Esophagus squamous epithelium (tissue), 5 donors: ENCODE measurements at regions not wholly inside any gene's neighbourhood (a gene's known extent, or its start where the extent isn't known, plus 50 kb on each side); places are given as distances from the start of the nearest gene placed in this dataset.

Experiments used
- DNase-seq: peaks from one replicate; lab custom pipeline; 2025; lab: John Stamatoyannopoulos, UW
- H3K27ac ChIP-seq, 4 donors: fragments of 200-600 bp; sonication (generic); one replicate each; pipeline ENCODE4 v1.5.1; 2016 to 2019; ENCODE audit warnings: mild to moderate bottlenecking in 1 of 4
- H3K27me3 ChIP-seq, 4 donors: fragments of 200-600 bp; sonication (generic); 1 replicate in 3 of 4; 2 replicates in 1 of 4; pipeline versions ENCODE4 v1.5.1 to v1.6.0; 2017 to 2021; ENCODE audit warnings: antibody characterized with exemption in 1 of 4
- H3K36me3 ChIP-seq, 3 donors: fragments of 200-600 bp; sonication (generic); one replicate each; pipeline ENCODE4 v1.5.1; 2016 to 2019
- H3K4me1 ChIP-seq, 3 donors: fragments of 200-600 bp; sonication (generic); one replicate each; pipeline ENCODE4 v1.5.1; 2017 to 2019
- H3K4me3 ChIP-seq, 4 donors: fragments of 200-600 bp; sonication (generic); 1 replicate in 3 of 4; 2 replicates in 1 of 4; pipeline ENCODE4 v1.5.1; 2016 to 2019; ENCODE audit warnings: mild to moderate bottlenecking in 2 of 4, moderate library complexity in 1 of 4
- H3K9me3 ChIP-seq, 3 donors: fragments of 200-600 bp; sonication (generic); one replicate each; pipeline ENCODE4 v1.5.1; 2016 to 2019
- CTCF ChIP-seq, 6 experiments: fragments of 450-650 bp in 4 of 6; fragments of 200-600 bp in 2 of 6; sonication (generic) in 2 of 6; IDR thresholded peaks; one replicate each; pipeline ENCODE4 v1.5.1; 2016 to 2019; ENCODE audit warnings: antibody characterized with exemption in 6 of 6, mild to moderate bottlenecking in 4 of 6, moderate library complexity in 4 of 6
- POLR2A ChIP-seq, 4 donors: fragments of 450-650 bp; IDR thresholded peaks; one replicate each; pipeline ENCODE4 v1.6.1; 2017; ENCODE audit warnings: antibody characterized with exemption in 4 of 4, mild to moderate bottlenecking in 4 of 4, moderate library complexity in 3 of 4
- WGBS, 2 donors: methylation state at CpG; one replicate each; pipeline ENCODE4 v1.1.5; 2018; 5-methylcytosine and 5-hydroxymethylcytosine counted together
- intact Hi-C: fragments of 100-400 bp; cut with DNase I; formaldehyde crosslinking; loops from one replicate; pipeline ENCODE4 v1.15.0; 2022
- donor health status: DM: yes; HTN: yes; CAD: no.

DNA sequence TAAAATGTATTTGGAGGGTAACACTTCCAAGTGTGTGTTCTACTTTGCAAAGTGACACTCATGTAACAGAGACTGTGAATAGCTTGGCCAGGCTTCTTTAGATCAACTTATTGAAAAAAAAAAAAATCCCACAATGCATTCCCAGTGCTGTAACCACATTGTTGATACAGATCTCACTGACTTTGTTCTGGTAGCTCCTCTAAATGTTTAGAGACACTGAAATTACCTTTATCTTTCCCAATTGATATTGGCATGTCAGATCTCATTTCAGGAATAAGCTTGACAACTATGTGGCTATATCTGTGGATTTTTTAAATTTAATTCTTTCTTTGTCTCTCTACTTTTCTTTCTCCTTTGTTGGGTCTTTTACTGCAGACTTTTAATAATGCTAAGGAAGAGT lies 1018.9 kb upstream of the PRMT6 start:
- Histone ChIP-seq H3K9me3 (no peaks in the 10 kb centered on the region), H3K4me1 (no peaks in the 10 kb centered on the region), H3K36me3 (no peaks in the 10 kb centered on the region), H3K27me3 (no peaks in the 10 kb centered on the region), H3K4me3 (no peak overlapping the region), H3K27ac (no peak overlapping the region)
- no peak for TF ChIP-seq CTCF (IDR thresholded peaks at IDR 0.05)
- TF ChIP-seq POLR2A (IDR thresholded peaks at IDR 0.05), result no peak
- DNase-seq, result no peak
- intact Hi-C loops, result no loop called here

DNA sequence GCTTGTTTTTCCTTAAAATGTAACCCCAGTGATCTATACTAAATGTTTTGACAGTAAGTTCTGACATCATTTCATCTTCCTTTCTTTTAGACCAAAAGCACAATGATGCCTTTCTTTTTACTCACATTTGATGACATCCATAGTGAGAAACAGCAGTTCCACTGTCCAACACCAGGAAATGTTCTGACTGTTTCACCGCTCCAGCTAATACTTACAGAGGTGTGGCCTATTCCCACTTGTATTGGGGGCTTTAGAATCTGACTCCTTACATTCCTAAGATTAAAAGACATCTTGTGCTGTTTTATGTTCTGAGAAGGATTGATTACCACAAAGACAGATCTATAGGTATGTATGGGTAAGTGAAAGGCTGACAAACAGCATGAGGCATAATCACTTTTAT lies 1018.2 kb upstream of the PRMT6 start:
- H3K4me3 ChIP-seq, result no peak overlapping the region
- TF ChIP-seq POLR2A (IDR thresholded peaks at IDR 0.05) (no peak), CTCF (IDR thresholded peaks at IDR 0.05) (no peak)

DNA sequence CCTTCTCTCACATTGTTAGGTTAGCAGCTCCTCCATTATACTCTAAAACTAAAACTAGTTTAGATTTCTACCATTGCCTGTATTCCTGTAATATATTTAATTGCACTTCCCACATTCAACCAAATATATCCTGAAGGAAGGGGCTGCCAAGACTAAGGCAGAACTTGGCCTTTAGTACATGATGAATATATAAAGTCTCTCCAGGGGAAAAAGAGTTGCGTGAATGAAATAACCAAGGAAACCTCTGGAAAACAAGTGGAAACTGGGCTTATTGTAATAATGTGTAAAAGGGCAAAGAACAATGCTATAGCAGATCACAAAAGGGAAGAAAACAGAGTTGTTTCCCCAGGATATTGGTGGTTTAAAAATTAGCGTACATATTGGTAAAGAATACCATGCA lies 1012.5 kb upstream of the PRMT6 start:
- no peak for DNase-seq
- no peak overlapping the region for H3K4me3 ChIP-seq
- no peaks in the 10 kb centered on the region for H3K36me3 ChIP-seq
- intact Hi-C loops, result no loop called here
- no peaks in the 10 kb centered on the region for H3K27me3 ChIP-seq
- WGBS, 2 donors, result 91 to 93% methylated on average over 2 of the region's 2 CpGs
- H3K9me3 ChIP-seq, result no peaks in the 10 kb centered on the region
- no peak overlapping the region for H3K27ac ChIP-seq
- TF ChIP-seq POLR2A (IDR thresholded peaks at IDR 0.05), result no peak
- TF ChIP-seq CTCF (IDR thresholded peaks at IDR 0.05), result no peak
- H3K4me1 ChIP-seq, result no peaks in the 10 kb centered on the region

More for the DNA sequence above, 1018.2 kb upstream of the PRMT6 start:
- no peak for DNase-seq
- no peaks in the 10 kb centered on the region for H3K27me3 ChIP-seq
- H3K27ac ChIP-seq, result no peak overlapping the region
- no peaks in the 10 kb centered on the region for H3K9me3 ChIP-seq
- H3K36me3 ChIP-seq, result no peaks in the 10 kb centered on the region
- WGBS, 2 donors, result 65 to 88% methylated on average over 1 of the region's 1 CpG
- H3K4me1 ChIP-seq, result no peaks in the 10 kb centered on the region
- intact Hi-C loops, result no loop called here

DNA sequence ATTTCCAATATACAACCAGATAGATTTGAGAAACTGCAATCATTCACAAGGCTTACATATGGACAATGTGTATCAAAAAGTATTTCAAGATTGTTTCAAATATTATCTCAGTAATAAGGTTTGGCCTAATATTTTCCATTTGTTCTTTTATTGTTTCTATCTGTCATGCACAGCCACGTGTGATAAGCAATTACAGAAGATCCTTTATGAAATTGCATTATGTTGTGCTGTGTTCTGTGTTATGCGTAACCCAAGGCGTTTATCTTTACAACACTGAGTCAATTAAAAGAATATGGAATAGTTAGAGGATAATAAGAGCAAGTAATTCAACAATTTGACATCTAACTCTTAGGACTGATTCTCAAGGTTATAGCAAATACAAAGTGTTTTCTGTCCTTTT lies 1009.3 kb upstream of the PRMT6 start:
- TF ChIP-seq POLR2A (IDR thresholded peaks at IDR 0.05) (no peak), CTCF (IDR thresholded peaks at IDR 0.05) (no peak)
- no peak overlapping the region for H3K27ac ChIP-seq
- no peaks in the 10 kb centered on the region for H3K36me3 ChIP-seq
- H3K9me3 ChIP-seq, result no peaks in the 10 kb centered on the region
- H3K4me3 ChIP-seq, result no peak overlapping the region
- no peaks in the 10 kb centered on the region for H3K27me3 ChIP-seq
- WGBS, 2 donors, result 65 to 71% methylated on average over 3 of the region's 3 CpGs
- DNase-seq, result no peak
- no peaks in the 10 kb centered on the region for H3K4me1 ChIP-seq
- intact Hi-C loops, result no loop called here

DNA sequence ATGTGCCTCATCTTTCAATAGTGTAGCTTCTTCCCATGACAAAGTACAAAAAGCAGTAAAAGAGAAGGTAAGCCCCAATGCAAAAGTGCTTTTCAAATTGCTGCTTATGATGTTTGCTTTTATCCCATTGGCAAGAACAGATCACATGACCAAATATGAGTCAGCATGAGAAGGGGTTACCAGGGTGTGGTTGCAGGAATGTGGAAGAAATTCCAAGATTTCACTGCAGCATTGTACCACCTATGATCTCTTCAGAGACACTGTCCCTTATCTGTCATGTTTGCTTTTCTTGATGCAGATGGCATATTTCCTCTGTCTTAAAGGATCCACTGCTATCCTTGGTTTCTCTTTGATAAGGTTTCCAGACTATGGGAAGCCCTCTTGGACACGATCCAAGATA lies 1006.9 kb upstream of the PRMT6 start:
- Histone ChIP-seq H3K4me1 (no peaks in the 10 kb centered on the region), H3K27me3 (no peaks in the 10 kb centered on the region), H3K9me3 (no peaks in the 10 kb centered on the region), H3K36me3 (no peaks in the 10 kb centered on the region), H3K27ac (no peak overlapping the region), H3K4me3 (no peak overlapping the region)
- intact Hi-C loops, result no loop called here
- DNase-seq, result no peak
- 0 to 13% methylated on average over 1 of the region's 1 CpG for WGBS, 2 donors
- no peak for TF ChIP-seq CTCF (IDR thresholded peaks at IDR 0.05)
- TF ChIP-seq POLR2A (IDR thresholded peaks at IDR 0.05), result no peak
